DOHH2 (cell line): ENCODE measurements at regions not wholly inside any gene's neighbourhood (a gene's known extent, or its start where the extent isn't known, plus 50 kb on each side); places are given as distances from the start of the nearest gene placed in this dataset.

Experiments used
- H3F3A ChIP-seq: fragments of 200-600 bp; sonication (generic), shearing (Covaris generic); 2 replicates; pipeline ENCODE4 v1.6.0; 2016; ENCODE audit warnings: antibody characterized with exemption, mild to moderate bottlenecking; ENCODE audit not compliant: control insufficient read depth, insufficient read depth
- H3K27ac ChIP-seq: fragments of 200-600 bp; sonication (generic); 2 replicates; pipeline ENCODE4 v1.5.1; 2014; ENCODE audit warnings: low read depth, mild to moderate bottlenecking, low read length, moderate library complexity
- H3K27me3 ChIP-seq: fragments of 200-600 bp; sonication (generic); 2 replicates; pipeline ENCODE4 v1.6.1; 2014; ENCODE audit warnings: mild to moderate bottlenecking, low read length, mixed read lengths; ENCODE audit not compliant: control insufficient read depth
- H3K36me3 ChIP-seq: fragments of 200-600 bp; sonication (generic); 2 replicates; pipeline ENCODE4 v1.6.1; 2014; ENCODE audit warnings: mild to moderate bottlenecking, low read length, moderate library complexity, mixed read lengths; ENCODE audit not compliant: control insufficient read depth
- H3K4me1 ChIP-seq: fragments of 200-600 bp; sonication (generic); 2 replicates; pipeline ENCODE4 v1.6.1; 2014; ENCODE audit warnings: mild to moderate bottlenecking, low read length, mixed read lengths; ENCODE audit not compliant: control insufficient read depth
- H3K4me2 ChIP-seq: fragments of 200-600 bp; sonication (generic); 2 replicates; pipeline ENCODE4 v1.6.0; 2014; ENCODE audit warnings: mild to moderate bottlenecking, low read length, moderate library complexity
- H3K4me3 ChIP-seq: fragments of 200-600 bp; sonication (generic); 2 replicates; pipeline ENCODE4 v1.5.1; 2014; ENCODE audit warnings: mild to moderate bottlenecking, low read length, mixed read lengths
- H3K79me2 ChIP-seq: fragments of 200-600 bp; sonication (generic); 2 replicates; pipeline ENCODE4 v1.6.1; 2014; ENCODE audit warnings: mild to moderate bottlenecking, low read length, mixed read lengths; ENCODE audit not compliant: control insufficient read depth
- H3K9me2 ChIP-seq: fragments of 200-600 bp; sonication (generic); replicated peaks from 2 replicates; pipeline ENCODE4 v1.6.1; 2014; ENCODE audit warnings: mild to moderate bottlenecking, low read length, mixed read lengths; ENCODE audit not compliant: control insufficient read depth
- H3K9me3 ChIP-seq: fragments of 200-600 bp; sonication (generic); 2 replicates; pipeline ENCODE4 v1.6.1; 2014; ENCODE audit warnings: antibody characterized with exemption, low read length, mixed read lengths; ENCODE audit not compliant: control insufficient read depth, insufficient read depth
- H4K20me1 ChIP-seq: fragments of 200-600 bp; sonication (generic); 2 replicates; pipeline ENCODE4 v1.6.0; 2014; ENCODE audit warnings: low read depth, mild to moderate bottlenecking, antibody characterized with exemption, low read length, moderate library complexity; ENCODE audit not compliant: control insufficient read depth, insufficient read depth
- EZH2phosphoT487 ChIP-seq: fragments of 200-600 bp; sonication (generic); IDR thresholded peaks from 2 replicates; pipeline ENCODE4 v1.6.1; 2017; ENCODE audit warnings: borderline replicate concordance, mild to moderate bottlenecking, antibody characterized with exemption, low read length, moderate library complexity, mixed read lengths
- TF ChIP-seq, protein P1 (sequence below): fragments of 200-600 bp; sonication (generic); IDR thresholded peaks from one replicate; pipeline ENCODE4 v1.5.1; 2014; ENCODE audit warnings: antibody characterized with exemption, mild to moderate bottlenecking, low read depth, low read length; ENCODE audit not compliant: poor library complexity, severe bottlenecking

DNA sequence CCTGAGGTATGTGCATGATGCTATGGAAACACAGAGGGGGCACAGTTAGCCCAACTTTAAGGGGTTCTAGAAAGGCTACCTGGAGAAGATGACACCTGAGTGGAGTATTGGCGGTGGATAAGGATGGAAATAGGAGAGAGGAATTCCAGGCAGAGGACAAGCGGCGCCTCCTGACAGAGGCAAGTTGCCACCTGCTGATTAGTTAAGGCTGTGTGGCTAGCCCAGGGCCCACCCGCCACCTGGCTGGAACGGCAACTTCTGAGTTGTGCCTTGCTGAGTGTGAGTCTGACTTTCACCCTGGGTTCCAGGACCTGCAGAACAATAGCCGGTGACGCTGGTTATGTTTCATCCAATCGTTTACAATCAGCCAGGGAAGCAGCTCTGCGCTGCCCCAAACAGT is 126.9 kb upstream of the LMO4 start:
- Histone ChIP-seq H3K9me2 (no peaks in the 10 kb centered on the region), H3K36me3 (no peaks in the 10 kb centered on the region), H3K4me3 (no peak overlapping the region), H3K4me2 (no peak overlapping the region), H4K20me1 (no peaks in the 10 kb centered on the region), H3K4me1 (no peaks in the 10 kb centered on the region), H3K27ac (no peak overlapping the region), H3F3A (no peaks in the 10 kb centered on the region), H3K79me2 (no peaks in the 10 kb centered on the region), H3K27me3 (peaks cover 50% of the 10 kb centered on the region), H3K9me3 (no peaks in the 10 kb centered on the region)
- TF ChIP-seq EZH2phosphoT487: no peak
- TF ChIP-seq, protein P1, sequence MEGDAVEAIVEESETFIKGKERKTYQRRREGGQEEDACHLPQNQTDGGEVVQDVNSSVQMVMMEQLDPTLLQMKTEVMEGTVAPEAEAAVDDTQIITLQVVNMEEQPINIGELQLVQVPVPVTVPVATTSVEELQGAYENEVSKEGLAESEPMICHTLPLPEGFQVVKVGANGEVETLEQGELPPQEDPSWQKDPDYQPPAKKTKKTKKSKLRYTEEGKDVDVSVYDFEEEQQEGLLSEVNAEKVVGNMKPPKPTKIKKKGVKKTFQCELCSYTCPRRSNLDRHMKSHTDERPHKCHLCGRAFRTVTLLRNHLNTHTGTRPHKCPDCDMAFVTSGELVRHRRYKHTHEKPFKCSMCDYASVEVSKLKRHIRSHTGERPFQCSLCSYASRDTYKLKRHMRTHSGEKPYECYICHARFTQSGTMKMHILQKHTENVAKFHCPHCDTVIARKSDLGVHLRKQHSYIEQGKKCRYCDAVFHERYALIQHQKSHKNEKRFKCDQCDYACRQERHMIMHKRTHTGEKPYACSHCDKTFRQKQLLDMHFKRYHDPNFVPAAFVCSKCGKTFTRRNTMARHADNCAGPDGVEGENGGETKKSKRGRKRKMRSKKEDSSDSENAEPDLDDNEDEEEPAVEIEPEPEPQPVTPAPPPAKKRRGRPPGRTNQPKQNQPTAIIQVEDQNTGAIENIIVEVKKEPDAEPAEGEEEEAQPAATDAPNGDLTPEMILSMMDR: no peak

DNA sequence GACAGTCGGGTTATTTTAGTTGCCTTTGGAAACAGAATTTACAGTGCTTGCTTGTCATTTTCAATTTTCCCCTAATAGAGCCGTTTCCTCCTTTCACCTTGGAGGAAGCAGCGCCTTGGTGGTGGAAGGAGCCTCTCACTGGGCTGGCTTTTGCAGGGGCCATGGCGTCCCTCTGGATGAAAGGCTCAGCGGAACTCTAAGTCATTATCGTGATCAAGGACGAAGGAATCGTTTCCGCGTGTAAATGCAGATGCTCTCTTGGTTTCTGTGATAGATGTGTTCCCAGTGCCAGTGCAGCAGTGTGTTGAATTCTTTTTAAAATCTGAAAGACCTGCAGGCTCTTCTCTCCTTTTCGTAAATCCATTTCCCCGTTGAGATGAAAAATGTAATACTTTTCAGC is 126.2 kb upstream of the LMO4 start:
- TF ChIP-seq, protein P1: no peak
- no peak for TF ChIP-seq EZH2phosphoT487
- no peaks in the 10 kb centered on the region for H3K9me2 ChIP-seq
- H3F3A ChIP-seq: no peaks in the 10 kb centered on the region
- peaks cover 50% of the 10 kb centered on the region for H3K27me3 ChIP-seq
- no peak overlapping the region for H3K4me3 ChIP-seq
- no peak overlapping the region for H3K27ac ChIP-seq
- no peaks in the 10 kb centered on the region for H3K4me1 ChIP-seq
- H3K79me2 ChIP-seq: no peaks in the 10 kb centered on the region
- H3K36me3 ChIP-seq: no peaks in the 10 kb centered on the region
- no peaks in the 10 kb centered on the region for H3K9me3 ChIP-seq
- H4K20me1 ChIP-seq: no peaks in the 10 kb centered on the region
- no peak overlapping the region for H3K4me2 ChIP-seq

DNA sequence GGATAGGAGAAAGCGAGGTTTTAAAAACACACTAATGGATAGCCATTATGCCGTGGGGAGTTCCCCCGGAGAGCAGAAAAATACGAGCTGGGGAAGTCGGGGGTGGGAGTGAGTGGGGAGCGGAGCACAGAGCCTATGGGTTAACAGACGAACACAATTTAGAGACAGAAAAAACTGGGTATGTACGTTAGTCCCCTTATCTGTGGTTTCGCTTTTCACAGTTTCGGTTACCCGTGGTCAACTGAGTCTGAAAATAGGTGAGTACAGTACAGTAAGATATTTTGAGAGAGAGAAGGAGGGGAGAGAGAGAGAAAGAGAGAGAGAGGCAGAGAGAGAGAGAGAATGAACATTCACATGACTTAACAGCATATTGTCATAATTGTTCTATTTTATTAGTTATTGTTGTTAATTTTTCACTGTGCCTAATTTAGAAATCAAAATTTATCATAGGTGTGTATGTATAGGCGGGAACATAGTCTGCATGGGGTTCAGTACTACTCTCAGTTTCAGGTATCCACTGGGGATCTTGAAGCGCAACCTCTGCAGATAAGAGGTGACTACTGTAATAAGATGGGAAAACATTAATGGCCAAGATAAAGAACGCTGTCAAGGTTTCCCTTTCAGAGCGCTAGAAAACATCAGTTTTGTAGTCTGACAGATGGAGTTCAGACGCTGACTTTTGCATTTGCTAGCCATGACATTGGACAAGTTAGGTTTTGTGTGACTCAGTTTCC is 125.6 kb upstream of the LMO4 start:
- Histone ChIP-seq H3K4me2 (no peak overlapping the region), H3K9me2 (no peaks in the 10 kb centered on the region), H3K4me3 (no peak overlapping the region), H3K36me3 (no peaks in the 10 kb centered on the region), H3K4me1 (no peaks in the 10 kb centered on the region), H3K79me2 (no peaks in the 10 kb centered on the region), H4K20me1 (no peaks in the 10 kb centered on the region), H3K27me3 (peaks cover 50% of the 10 kb centered on the region), H3F3A (no peaks in the 10 kb centered on the region), H3K9me3 (no peaks in the 10 kb centered on the region), H3K27ac (no peak overlapping the region)
- TF ChIP-seq, protein P1: no peak
- no peak for TF ChIP-seq EZH2phosphoT487
